Panc1 (cell line): ENCODE measurements at regions not wholly inside any gene's neighbourhood (a gene's known extent, or its start where the extent isn't known, plus 50 kb on each side); places are given as distances from the start of the nearest gene placed in this dataset.

ENCODE experiments used
- ATAC-seq: fragments of 200-7000 bp; cut with Tn5 transposase; 2 replicates; pipeline ENCODE4 v1.9.1; 2020; ENCODE audit warnings: mild to moderate bottlenecking, moderate library complexity
- BruUV-seq: library from RNA; stranded (reverse); fragments of 400-500 nt; replicated peaks from 2 replicates; lab custom pipeline; 2021; lab: Mats Ljungman, UMichigan
- CTCF ChIA-PET: fragments of 300-600 bp; sonication (Branson Sonifier 250); formaldehyde crosslinking; loops from one replicate; lab custom pipeline; 2022; ENCODE audit warnings: antibody characterized with exemption; lab: Charles Lee
- POLR2A ChIA-PET: fragments of 300-600 bp; sonication (Branson Sonifier 250); formaldehyde crosslinking; loops from one replicate; lab custom pipeline; 2022; ENCODE audit warnings: antibody characterized with exemption; lab: Charles Lee
- DNase-seq: peaks from one replicate; pipeline ENCODE4 v3.0.0-alpha.2; 2010; ENCODE audit warnings: low read depth, low spot score
- H3K27ac ChIP-seq: 2 replicates; pipeline ENCODE4 v1.5.1; 2011; ENCODE audit warnings: mild to moderate bottlenecking, low read length, inconsistent platforms
- H3K27me3 ChIP-seq: fragments of 200-500 bp; sonication (Bioruptor generic); 2 replicates; pipeline ENCODE4 v1.6.0; 2014; ENCODE audit warnings: low read length, inconsistent platforms; ENCODE audit not compliant: control insufficient read depth, insufficient read depth
- H3K36me3 ChIP-seq: fragments of 200-500 bp; sonication (Bioruptor generic); 2 replicates; pipeline ENCODE4 v1.5.1; 2014; ENCODE audit warnings: inconsistent platforms, mild to moderate bottlenecking, low read length, moderate library complexity; ENCODE audit not compliant: control insufficient read depth, insufficient read depth
- H3K4me1 ChIP-seq: 2 replicates; pipeline ENCODE4 v1.5.1; 2011; ENCODE audit warnings: inconsistent platforms, mild to moderate bottlenecking, low read length, moderate library complexity; ENCODE audit not compliant: control insufficient read depth, insufficient read depth
- H3K4me3 ChIP-seq, 2 experiments: 2 replicates each; pipeline ENCODE4 v1.5.1; 2011 to 2012; ENCODE audit warnings: low read depth in 2 of 2, low read length in 2 of 2, mild to moderate bottlenecking in 2 of 2, inconsistent platforms in 1 of 2, moderate library complexity in 1 of 2
- H3K9me3 ChIP-seq: fragments of 200-500 bp; sonication (Bioruptor generic); 2 replicates; pipeline ENCODE4 v1.5.1; 2014; ENCODE audit warnings: low read depth, mild to moderate bottlenecking, inconsistent platforms, low read length, moderate library complexity; ENCODE audit not compliant: control insufficient read depth, insufficient read depth
- POLR2AphosphoS5 ChIP-seq: IDR thresholded peaks from 2 replicates; pipeline ENCODE4 v1.6.1; 2012; ENCODE audit warnings: mild to moderate bottlenecking, low read depth, low read length, moderate library complexity
- SIN3A ChIP-seq: IDR thresholded peaks from 2 replicates; pipeline ENCODE4 v1.6.1; 2012; ENCODE audit warnings: low read depth, mild to moderate bottlenecking, low read length, moderate library complexity, borderline replicate concordance; ENCODE audit not compliant: insufficient read depth
- TCF7L2 ChIP-seq: IDR thresholded peaks from 2 replicates; pipeline ENCODE4 v1.6.1; 2011; ENCODE audit warnings: mild to moderate bottlenecking, low read depth, low read length, inconsistent platforms
- in situ Hi-C: cut with HindIII; loops from 2 replicates; pipeline ENCODE4 v1.10.0; 2016; ENCODE audit warnings: low sequenced_read_pairs, low pct_unique_long_range_greater_than_20kb
- intact Hi-C: fragments of 100-400 bp; cut with micrococcal nuclease; formaldehyde crosslinking; loops from one replicate; pipeline ENCODE4 v1.10.0; 2022; ENCODE audit not compliant: unreplicated experiment
- TF ChIP-seq, protein P1 (sequence below): fragments of 450-650 bp; IDR thresholded peaks from 2 replicates; pipeline ENCODE4 v1.5.1; 2017; ENCODE audit warnings: mild to moderate bottlenecking
- TF ChIP-seq, protein P2 (sequence below), 2 experiments: IDR thresholded peaks; 2 replicates each; pipeline ENCODE4 v1.6.1; 2011 to 2012; ENCODE audit warnings: low read depth in 2 of 2, control low read depth in 1 of 2, low read length in 1 of 2, mild to moderate bottlenecking in 1 of 2, moderate library complexity in 1 of 2; ENCODE audit not compliant: insufficient read depth in 1 of 2

DNA sequence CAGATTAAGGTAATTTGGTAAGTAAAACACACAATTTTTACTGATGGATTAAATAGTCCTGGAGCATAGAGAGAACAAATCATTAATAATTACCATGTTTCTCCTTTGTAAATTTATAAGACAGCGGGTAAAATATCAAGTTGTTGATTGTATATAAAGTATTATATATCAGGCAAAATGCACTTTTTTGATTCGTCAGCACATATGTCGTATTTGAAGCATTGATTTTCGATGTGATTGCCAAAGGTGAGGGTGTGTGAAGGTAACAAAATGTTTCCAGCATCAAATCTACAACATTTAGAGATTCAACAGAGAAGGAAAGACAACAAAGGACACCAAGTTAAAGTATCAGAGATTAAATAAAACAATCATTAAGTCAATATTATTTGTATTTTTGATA, 1437.8 kb upstream of the ADGRL3 start:
- Histone ChIP-seq H3K4me1 (no peaks in the 10 kb centered on the region), H3K36me3 (no peaks in the 10 kb centered on the region), H3K9me3 (no peaks in the 10 kb centered on the region), H3K4me3 (no peak overlapping the region), H3K27me3 (no peaks in the 10 kb centered on the region), H3K27ac (no peak overlapping the region)
- ChIA-PET POLR2A (no interaction called here), CTCF (no interaction called here)
- no TSS peak for BruUV-seq
- intact Hi-C loops (no loop called here), in situ Hi-C loops (no loop called here)
- TF ChIP-seq TCF7L2 = no peak
- TF ChIP-seq, protein P1, sequence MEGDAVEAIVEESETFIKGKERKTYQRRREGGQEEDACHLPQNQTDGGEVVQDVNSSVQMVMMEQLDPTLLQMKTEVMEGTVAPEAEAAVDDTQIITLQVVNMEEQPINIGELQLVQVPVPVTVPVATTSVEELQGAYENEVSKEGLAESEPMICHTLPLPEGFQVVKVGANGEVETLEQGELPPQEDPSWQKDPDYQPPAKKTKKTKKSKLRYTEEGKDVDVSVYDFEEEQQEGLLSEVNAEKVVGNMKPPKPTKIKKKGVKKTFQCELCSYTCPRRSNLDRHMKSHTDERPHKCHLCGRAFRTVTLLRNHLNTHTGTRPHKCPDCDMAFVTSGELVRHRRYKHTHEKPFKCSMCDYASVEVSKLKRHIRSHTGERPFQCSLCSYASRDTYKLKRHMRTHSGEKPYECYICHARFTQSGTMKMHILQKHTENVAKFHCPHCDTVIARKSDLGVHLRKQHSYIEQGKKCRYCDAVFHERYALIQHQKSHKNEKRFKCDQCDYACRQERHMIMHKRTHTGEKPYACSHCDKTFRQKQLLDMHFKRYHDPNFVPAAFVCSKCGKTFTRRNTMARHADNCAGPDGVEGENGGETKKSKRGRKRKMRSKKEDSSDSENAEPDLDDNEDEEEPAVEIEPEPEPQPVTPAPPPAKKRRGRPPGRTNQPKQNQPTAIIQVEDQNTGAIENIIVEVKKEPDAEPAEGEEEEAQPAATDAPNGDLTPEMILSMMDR = no peak
- no peak for TF ChIP-seq POLR2AphosphoS5
- no peak for TF ChIP-seq SIN3A
- TF ChIP-seq, protein P2, sequence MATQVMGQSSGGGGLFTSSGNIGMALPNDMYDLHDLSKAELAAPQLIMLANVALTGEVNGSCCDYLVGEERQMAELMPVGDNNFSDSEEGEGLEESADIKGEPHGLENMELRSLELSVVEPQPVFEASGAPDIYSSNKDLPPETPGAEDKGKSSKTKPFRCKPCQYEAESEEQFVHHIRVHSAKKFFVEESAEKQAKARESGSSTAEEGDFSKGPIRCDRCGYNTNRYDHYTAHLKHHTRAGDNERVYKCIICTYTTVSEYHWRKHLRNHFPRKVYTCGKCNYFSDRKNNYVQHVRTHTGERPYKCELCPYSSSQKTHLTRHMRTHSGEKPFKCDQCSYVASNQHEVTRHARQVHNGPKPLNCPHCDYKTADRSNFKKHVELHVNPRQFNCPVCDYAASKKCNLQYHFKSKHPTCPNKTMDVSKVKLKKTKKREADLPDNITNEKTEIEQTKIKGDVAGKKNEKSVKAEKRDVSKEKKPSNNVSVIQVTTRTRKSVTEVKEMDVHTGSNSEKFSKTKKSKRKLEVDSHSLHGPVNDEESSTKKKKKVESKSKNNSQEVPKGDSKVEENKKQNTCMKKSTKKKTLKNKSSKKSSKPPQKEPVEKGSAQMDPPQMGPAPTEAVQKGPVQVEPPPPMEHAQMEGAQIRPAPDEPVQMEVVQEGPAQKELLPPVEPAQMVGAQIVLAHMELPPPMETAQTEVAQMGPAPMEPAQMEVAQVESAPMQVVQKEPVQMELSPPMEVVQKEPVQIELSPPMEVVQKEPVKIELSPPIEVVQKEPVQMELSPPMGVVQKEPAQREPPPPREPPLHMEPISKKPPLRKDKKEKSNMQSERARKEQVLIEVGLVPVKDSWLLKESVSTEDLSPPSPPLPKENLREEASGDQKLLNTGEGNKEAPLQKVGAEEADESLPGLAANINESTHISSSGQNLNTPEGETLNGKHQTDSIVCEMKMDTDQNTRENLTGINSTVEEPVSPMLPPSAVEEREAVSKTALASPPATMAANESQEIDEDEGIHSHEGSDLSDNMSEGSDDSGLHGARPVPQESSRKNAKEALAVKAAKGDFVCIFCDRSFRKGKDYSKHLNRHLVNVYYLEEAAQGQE (IDR thresholded peaks at IDR 0.05; ENCODE audit: insufficient read depth in 1 of 2, low read depth in 2 of 2, low read length in 1 of 2) = no peak
- no peak for DNase-seq
- ATAC-seq = no peak

DNA sequence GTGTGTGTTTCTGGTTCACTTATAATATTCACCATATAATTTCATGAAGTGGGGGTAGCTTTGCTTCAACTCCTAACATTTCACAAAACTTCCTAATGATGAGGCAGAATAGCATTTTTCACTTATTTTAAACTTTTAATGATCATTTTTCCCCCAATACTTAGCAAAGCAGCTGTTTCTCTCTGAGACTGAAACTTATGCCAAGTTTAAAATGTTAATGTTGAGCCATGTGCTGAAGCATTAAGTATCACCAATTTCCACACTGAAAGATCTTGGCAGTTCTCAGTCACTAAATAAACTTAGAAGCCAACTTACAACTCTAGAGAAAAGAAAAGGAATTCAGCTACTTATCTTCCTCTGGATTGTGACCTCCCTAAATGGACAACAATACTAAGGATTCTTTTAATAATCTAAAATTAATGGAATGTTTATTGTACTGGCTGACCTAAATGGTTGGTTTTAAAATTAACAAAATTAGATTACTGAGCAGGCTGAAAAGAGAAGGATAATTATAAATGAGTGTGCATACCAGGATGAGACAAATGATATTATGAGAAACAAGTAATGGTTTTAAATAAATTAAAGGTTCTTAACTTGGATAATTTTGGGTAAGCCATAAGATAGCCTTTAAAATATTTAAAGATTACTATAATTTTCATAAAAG, 1429.4 kb upstream of the ADGRL3 start:
- DNase-seq (no peak), ATAC-seq (no peak)
- no peaks in the 10 kb centered on the region for H3K36me3 ChIP-seq
- no peaks in the 10 kb centered on the region for H3K9me3 ChIP-seq
- ChIA-PET CTCF (no interaction called here), POLR2A (no interaction called here)
- in situ Hi-C loops (no loop called here), intact Hi-C loops (no loop called here)
- H3K27ac ChIP-seq = no peak overlapping the region
- BruUV-seq = no TSS peak
- TF ChIP-seq TCF7L2 (no peak), POLR2AphosphoS5 (no peak), SIN3A (no peak)
- TF ChIP-seq, protein P1 = no peak
- TF ChIP-seq, protein P2 (IDR thresholded peaks at IDR 0.05; ENCODE audit: insufficient read depth in 1 of 2, low read depth in 2 of 2, low read length in 1 of 2) = no peak
- H3K4me1 ChIP-seq = no peaks in the 10 kb centered on the region
- H3K27me3 ChIP-seq = no peaks in the 10 kb centered on the region
- no peak overlapping the region for H3K4me3 ChIP-seq
